Large intestine (tissue), 3 donors: ENCODE measurements at regions not wholly inside any gene's neighbourhood (a gene's known extent, or its start where the extent isn't known, plus 50 kb on each side); places are given as distances from the start of the nearest gene placed in this dataset.
A peak's percentile ranks its signal among the peaks of the same experiment; 100 is the strongest.

Experiments
- DNase-seq, 2 donors: peaks; one replicate each; pipeline versions ENCODE4 v3.0.0 to v3.0.0-alpha.2; 2013
- H3K27ac ChIP-seq: one replicate; pipeline ENCODE4 v1.5.1; 2013; ENCODE audit warnings: low read length
- H3K27me3 ChIP-seq: 2 replicates; pipeline ENCODE4 v1.6.1; 2013; ENCODE audit warnings: low read length; ENCODE audit not compliant: control insufficient read depth, insufficient read depth
- H3K36me3 ChIP-seq: 2 replicates; pipeline ENCODE4 v1.6.1; 2013; ENCODE audit warnings: low read length; ENCODE audit not compliant: control insufficient read depth, insufficient read depth
- H3K4me1 ChIP-seq: one replicate; pipeline ENCODE4 v1.6.1; 2013; ENCODE audit warnings: low read length; ENCODE audit not compliant: control insufficient read depth, insufficient read depth
- H3K4me3 ChIP-seq: one replicate; pipeline ENCODE4 v1.5.1; 2013; ENCODE audit warnings: low read length
- H3K9me3 ChIP-seq: one replicate; pipeline ENCODE4 v1.6.1; 2013; ENCODE audit warnings: mild to moderate bottlenecking, low read depth, low read length, moderate library complexity; ENCODE audit not compliant: control insufficient read depth
- WGBS: methylation state at CpG from one replicate; pipeline ENCODE4 v1.1.5; 2013; ENCODE audit warnings: low lambda C conversion rate; ENCODE audit not compliant: insufficient coverage; 5-methylcytosine and 5-hydroxymethylcytosine counted together

DNA sequence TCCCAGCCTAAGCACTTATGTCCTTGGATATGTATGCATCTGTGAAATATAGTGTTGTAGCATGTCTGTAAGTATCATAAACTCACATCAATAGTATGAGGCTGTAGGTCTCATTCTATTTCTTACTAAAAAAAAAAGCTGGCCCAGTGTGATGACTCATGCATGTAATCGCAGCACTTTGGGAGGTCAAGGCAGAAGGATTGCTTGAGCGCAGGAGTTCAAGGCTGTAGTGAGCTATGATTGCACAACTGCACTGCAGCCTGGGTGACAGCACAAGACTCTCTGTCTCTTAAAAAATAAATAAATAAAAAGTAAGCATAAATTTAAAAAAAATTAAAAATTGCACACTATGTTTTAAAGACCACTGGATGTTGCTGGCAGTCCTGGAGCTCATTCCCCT lies 79.1 kb upstream of the SPATA13 start:
- 60% methylated on average over 1 of the region's 2 CpGs for WGBS
- Histone ChIP-seq H3K4me1 (peaks cover 17% of the 10 kb centered on the region), H3K36me3 (no peaks in the 10 kb centered on the region), H3K4me3 (no peak overlapping the region), H3K27me3 (no peaks in the 10 kb centered on the region), H3K27ac (no peak overlapping the region), H3K9me3 (no peaks in the 10 kb centered on the region)
- DNase-seq = no peak

DNA sequence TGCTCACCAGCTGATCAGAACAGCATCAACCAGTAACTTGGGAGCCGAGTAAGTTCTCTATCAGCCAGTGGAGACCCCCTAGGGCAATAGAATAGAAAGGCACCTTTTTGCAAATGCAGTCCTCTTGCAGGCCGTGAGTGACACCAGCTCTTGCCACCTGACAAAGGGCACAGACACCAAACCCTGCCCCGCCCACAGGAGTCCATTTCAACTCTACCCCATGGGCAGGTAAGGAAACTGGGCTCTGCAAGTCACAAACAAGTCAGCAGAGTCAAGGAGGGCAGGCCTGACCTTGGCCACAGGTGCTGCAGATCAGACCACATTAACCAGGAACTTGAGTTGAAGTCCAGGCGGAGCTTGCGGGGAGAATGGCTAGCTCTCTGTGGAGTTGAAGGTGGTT lies 77.4 kb upstream of the SPATA13 start:
- Histone ChIP-seq H3K4me3 (no peak overlapping the region), H3K36me3 (no peaks in the 10 kb centered on the region), H3K27ac (no peak overlapping the region), H3K4me1 (peaks cover 12% of the 10 kb centered on the region), H3K27me3 (no peaks in the 10 kb centered on the region), H3K9me3 (no peaks in the 10 kb centered on the region)
- DNase-seq = no peak
- 80% methylated on average over 1 of the region's 5 CpGs for WGBS

DNA sequence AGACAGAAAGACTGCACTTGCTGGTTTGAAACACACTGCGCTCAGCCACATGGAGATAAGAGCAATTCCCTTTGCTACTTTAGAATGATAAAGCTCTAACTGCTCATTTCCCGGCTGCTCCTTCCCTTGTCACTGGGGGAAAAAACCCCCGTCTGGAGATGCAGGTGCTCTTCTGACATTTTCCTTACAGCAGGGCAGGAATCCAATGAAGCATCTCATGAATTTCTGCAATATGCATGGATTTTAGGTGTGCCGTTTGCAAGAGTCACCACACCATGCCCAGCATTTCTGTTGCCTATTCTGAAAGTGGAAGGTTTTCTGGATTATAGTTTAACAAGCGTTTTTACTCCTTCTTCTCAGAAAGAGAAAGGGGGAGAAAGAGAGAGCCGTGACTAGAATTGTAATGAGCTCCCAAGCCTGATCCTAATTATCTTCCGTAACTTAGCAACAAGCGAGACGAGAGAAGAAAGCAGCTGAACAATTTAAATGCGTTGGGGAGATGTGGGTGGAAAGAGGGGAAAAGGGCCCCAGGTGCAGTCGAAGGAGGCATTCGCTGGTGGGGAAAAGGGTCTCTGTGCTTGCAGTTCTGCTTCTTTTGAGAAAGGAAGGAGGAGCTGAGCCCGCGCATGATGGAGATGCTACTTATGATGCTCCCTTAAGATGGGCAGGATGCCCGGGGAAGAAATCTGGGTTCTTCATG lies 76.6 kb upstream of the SPATA13 start:
- WGBS = no CpG with 5 or more reads among the region's 15 CpGs
- H3K36me3 ChIP-seq = no peaks in the 10 kb centered on the region
- H3K4me1 ChIP-seq = peaks cover 12% of the 10 kb centered on the region
- H3K27me3 ChIP-seq = no peaks in the 10 kb centered on the region
- H3K4me3 ChIP-seq = no peak overlapping the region
- H3K27ac ChIP-seq = no peak overlapping the region
- no peaks in the 10 kb centered on the region for H3K9me3 ChIP-seq
- peak in 1 of 2 donors; percentile 6 for DNase-seq

DNA sequence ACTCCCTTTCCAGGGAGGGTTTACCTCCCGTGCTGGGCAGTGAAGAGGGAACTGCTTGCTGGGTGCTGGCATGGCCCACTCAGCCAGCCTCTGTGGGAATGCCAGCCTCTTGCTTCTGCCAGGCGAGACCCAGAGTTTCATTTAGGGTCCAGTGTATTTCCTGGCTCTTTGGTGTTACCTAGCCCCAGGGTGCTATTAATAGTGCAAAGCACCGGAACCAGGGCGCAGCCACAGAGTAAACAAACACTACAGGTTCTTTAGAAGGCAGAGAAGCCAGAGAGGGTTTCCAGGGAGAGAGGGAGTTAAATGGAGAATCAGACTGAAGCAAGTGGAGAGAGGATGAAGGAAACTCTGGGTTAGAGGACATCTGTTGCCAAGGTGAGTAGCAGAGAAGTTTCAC lies 74.9 kb upstream of the SPATA13 start:
- no peaks in the 10 kb centered on the region for H3K36me3 ChIP-seq
- H3K4me1 ChIP-seq = peaks cover 12% of the 10 kb centered on the region
- no CpG with 5 or more reads among the region's 4 CpGs for WGBS
- H3K27me3 ChIP-seq = no peaks in the 10 kb centered on the region
- no peak for DNase-seq
- H3K4me3 ChIP-seq = no peak overlapping the region
- H3K27ac ChIP-seq = no peak overlapping the region
- H3K9me3 ChIP-seq = no peaks in the 10 kb centered on the region

DNA sequence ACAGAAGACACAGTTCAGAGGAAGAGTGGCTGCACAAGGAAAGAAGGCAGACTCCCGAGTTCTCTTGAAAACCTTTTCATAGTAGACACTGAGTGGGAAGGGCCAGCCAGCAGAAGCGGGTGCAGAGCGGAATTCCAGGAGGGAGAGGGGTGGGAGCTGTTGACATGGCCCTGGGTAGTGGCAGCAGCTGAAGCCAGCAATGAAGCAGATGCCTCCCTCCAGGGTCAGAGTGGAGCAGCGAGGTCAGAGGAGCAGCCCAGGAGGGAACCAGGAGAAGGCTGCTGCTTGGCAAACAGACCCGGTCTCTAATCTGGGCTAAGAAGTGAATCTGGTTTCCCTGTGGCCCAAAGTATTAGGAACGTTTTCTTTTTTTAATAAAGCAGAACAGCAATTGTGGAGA lies 73.9 kb upstream of the SPATA13 start:
- no peaks in the 10 kb centered on the region for H3K27me3 ChIP-seq
- H3K4me1 ChIP-seq = peaks cover 11% of the 10 kb centered on the region
- H3K9me3 ChIP-seq = no peaks in the 10 kb centered on the region
- H3K27ac ChIP-seq = no peak overlapping the region
- no peak for DNase-seq
- WGBS = no CpG with 5 or more reads among the region's 6 CpGs
- no peak overlapping the region for H3K4me3 ChIP-seq
- no peaks in the 10 kb centered on the region for H3K36me3 ChIP-seq

DNA sequence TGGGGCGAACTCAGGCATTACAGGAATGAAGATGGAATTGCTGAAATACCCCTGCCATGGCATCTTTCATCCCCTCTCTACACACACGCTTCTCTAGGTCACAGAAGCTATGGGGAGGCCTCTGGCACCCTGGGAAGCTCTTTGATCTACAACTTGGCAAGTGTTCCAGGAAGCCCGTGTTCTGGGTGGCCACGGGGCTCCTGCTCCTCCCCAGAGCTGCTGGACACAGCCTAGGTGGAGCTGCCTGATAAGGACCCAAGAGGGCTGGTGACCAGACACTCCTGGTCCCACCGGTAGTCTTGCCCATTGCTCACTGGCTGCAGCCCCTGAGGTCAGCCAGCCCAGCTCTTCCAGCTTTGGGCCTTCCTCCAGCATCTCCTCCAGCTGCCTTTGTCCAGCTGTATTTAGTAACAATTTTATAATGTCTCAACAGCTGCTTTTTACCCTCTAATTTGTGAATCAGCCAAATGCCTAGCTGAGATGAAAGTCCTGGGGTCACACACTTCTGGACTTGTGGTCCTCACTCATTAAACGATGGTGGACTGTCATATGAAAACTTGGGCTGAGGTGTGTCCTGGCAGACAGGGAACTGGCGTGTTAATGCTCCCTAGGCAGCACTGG lies 72.8 kb upstream of the SPATA13 start:
- H3K9me3 ChIP-seq = no peaks in the 10 kb centered on the region
- H3K27ac ChIP-seq = no peak overlapping the region
- WGBS = no CpG with 5 or more reads among the region's 7 CpGs
- H3K4me1 ChIP-seq = peaks cover 7% of the 10 kb centered on the region
- no peaks in the 10 kb centered on the region for H3K27me3 ChIP-seq
- DNase-seq = no peak
- H3K36me3 ChIP-seq = no peaks in the 10 kb centered on the region
- no peak overlapping the region for H3K4me3 ChIP-seq

DNA sequence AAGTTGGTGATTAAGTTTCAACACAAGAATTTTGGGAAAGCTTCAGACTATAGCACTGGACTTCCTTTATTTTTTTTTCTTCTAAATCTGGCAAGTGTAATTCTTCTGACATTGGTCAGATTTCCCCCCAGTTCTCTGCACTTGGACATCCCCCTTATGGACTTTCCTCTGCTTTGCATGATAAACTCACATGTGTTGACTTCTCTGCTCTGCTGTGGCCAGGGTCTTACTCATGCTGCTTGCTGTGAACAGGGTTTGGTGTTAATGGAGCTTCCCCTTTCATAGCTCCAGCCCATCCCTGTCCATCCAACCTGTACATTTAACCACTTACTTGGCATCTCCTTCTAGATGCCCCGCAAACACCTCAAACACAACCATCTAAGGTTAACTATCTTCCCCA lies 70.5 kb upstream of the SPATA13 start:
- H3K9me3 ChIP-seq = no peaks in the 10 kb centered on the region
- WGBS = no CpG with 5 or more reads among the region's 1 CpG
- H3K4me3 ChIP-seq = no peak overlapping the region
- H3K27ac ChIP-seq = no peak overlapping the region
- H3K36me3 ChIP-seq = no peaks in the 10 kb centered on the region
- H3K27me3 ChIP-seq = no peaks in the 10 kb centered on the region
- DNase-seq = no peak
- no peaks in the 10 kb centered on the region for H3K4me1 ChIP-seq

DNA sequence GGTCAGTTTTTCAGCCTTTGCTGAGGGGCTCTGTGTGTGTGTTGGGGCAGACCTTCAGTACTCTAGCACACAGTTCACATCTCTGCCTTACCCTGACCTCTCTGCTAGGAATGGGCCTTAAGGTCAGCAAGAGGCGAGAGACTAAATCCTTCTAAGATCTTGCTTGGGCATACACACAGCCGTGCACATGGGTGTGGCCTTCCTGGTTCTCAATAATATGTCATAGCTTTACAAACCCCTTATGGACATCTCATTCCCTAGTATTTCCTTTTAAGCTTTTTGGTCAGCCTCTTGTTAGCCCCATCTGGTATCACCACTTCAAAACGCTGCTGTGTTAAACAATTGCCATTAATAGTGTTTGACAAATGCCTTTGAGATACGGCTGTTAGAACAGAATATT lies 69.4 kb upstream of the SPATA13 start:
- no peaks in the 10 kb centered on the region for H3K27me3 ChIP-seq
- H3K36me3 ChIP-seq = no peaks in the 10 kb centered on the region
- no peaks in the 10 kb centered on the region for H3K9me3 ChIP-seq
- H3K4me1 ChIP-seq = no peaks in the 10 kb centered on the region
- H3K27ac ChIP-seq = no peak overlapping the region
- no CpG with 5 or more reads among the region's 4 CpGs for WGBS
- no peak overlapping the region for H3K4me3 ChIP-seq
- DNase-seq = no peak

DNA sequence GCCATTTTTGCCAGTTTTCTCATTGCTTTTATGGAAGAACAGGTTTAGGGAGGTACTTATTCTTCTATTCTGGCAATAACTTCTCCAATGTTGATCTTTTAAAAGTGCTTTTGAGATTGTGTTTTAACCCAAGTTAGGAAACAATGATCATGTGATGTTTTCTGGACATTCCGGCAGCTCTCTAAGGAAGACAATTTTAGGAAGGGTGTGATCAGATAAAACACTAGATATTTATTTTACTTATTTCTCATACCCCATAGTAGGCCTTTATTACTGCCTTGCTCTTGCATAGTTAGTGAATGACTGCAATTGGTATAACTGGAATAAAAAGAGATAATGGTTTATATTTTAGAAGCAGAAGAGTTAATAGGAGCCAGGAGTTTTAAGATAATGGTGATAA lies 68.4 kb upstream of the SPATA13 start:
- Histone ChIP-seq H3K4me3 (no peak overlapping the region), H3K36me3 (no peaks in the 10 kb centered on the region), H3K9me3 (no peaks in the 10 kb centered on the region), H3K27ac (no peak overlapping the region), H3K27me3 (no peaks in the 10 kb centered on the region), H3K4me1 (no peaks in the 10 kb centered on the region)
- WGBS = no CpG with 5 or more reads among the region's 1 CpG
- no peak for DNase-seq

DNA sequence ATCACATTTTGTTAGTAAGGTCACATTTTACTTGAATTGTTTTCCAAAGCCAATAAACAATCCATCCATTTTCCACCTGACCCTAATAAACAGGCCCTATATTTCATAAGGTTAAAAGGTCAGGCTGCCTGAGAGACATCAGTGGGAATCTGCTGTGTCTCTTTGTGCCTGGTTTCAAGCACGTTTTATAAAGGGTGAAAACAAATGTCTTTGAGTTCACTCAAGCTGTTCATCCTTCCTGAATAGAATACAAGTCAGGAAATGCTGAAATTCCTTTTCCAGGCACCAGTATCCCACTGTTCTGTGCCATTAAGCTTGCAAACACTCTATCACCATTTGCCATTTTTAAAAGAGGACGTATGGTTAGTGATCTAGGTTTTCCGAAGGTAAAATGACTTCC lies 67.5 kb upstream of the SPATA13 start:
- H3K4me3 ChIP-seq = no peak overlapping the region
- H3K27me3 ChIP-seq = no peaks in the 10 kb centered on the region
- H3K36me3 ChIP-seq = no peaks in the 10 kb centered on the region
- H3K4me1 ChIP-seq = no peaks in the 10 kb centered on the region
- no peaks in the 10 kb centered on the region for H3K9me3 ChIP-seq
- no peak for DNase-seq
- 100% methylated on average over 1 of the region's 3 CpGs for WGBS
- H3K27ac ChIP-seq = no peak overlapping the region

DNA sequence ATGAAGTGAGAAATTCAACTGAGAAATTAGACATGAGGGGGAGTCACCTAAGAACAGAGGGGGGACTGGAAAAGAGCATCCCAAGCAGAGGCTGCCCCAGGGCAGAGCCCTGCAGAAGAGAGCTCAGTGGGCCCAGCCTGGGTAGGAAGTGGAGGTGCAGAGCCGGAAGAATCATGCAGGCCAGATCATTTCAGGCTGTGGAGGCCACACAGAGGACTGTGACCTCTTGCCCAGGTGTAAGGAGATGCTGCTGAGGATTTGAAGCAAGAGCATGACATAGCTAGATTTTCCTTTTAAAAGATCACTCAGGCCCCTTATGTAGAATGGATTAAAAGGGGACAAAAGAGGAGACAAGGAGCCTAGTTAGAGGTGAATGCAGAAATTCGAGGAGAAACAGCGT lies 63.9 kb upstream of the SPATA13 start:
- no peak overlapping the region for H3K4me3 ChIP-seq
- no peak for DNase-seq
- no peak overlapping the region for H3K27ac ChIP-seq
- H3K9me3 ChIP-seq = no peaks in the 10 kb centered on the region
- H3K27me3 ChIP-seq = no peaks in the 10 kb centered on the region
- no peaks in the 10 kb centered on the region for H3K36me3 ChIP-seq
- no CpG with 5 or more reads among the region's 3 CpGs for WGBS
- no peaks in the 10 kb centered on the region for H3K4me1 ChIP-seq
